Activated naive CD8-positive, alpha-beta T cell treated with anti-CD3 and anti-CD28 coated beads, Interleukin-2, amount 50 U/mL, for 24 hours (primary cell): ENCODE measurements at regions not wholly inside any gene's neighbourhood (a gene's known extent, or its start where the extent isn't known, plus 50 kb on each side); places are given as distances from the start of the nearest gene placed in this dataset.

Experiments
- ATAC-seq: fragments of 150-1000 bp; cut with Tn5 transposase; one replicate; pipeline ENCODE4 v1.10.0; 2021
- DNase-seq: peaks from one replicate; pipeline ENCODE4 v3.0.0; 2021
- H3K27ac Mint-ChIP-seq: one replicate; pipeline ENCODE4 v1.8.0; 2021; ENCODE audit warnings: mild to moderate bottlenecking, mixed read lengths
- H3K27me3 Mint-ChIP-seq: one replicate; pipeline ENCODE4 v1.8.0; 2021; ENCODE audit warnings: mixed read lengths
- H3K36me3 Mint-ChIP-seq: one replicate; pipeline ENCODE4 v1.8.0; 2021; ENCODE audit warnings: low read depth, mixed read lengths
- H3K4me1 Mint-ChIP-seq: one replicate; pipeline ENCODE4 v1.8.0; 2021; ENCODE audit warnings: mixed read lengths
- H3K4me3 Mint-ChIP-seq: one replicate; pipeline ENCODE4 v1.8.0; 2021; ENCODE audit warnings: mild to moderate bottlenecking, moderate library complexity, mixed read lengths
- H3K9me3 Mint-ChIP-seq: one replicate; pipeline ENCODE4 v1.8.0; 2021; ENCODE audit warnings: mixed read lengths

DNA sequence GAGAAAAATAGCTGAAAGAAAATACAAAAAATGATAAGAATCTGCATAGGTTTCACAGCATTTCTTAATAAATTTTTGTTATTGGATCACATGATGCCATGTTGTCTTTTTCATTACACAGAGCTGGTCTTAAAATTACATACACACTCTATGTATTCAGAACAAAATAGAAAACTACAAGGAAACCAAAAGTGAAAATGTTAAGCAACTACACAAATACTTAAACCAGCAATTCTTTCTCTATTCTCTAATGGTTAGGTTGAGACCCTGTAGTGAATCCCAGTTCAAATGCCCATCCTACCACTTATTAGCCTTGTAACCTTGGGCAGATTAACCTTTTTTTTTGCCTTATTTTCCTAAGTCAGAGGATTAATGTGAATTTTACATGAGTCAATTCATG, 2311.2 kb downstream of the PCDH7 start:
- Mint-ChIP-seq H3K9me3 (no peaks in the 10 kb centered on the region), H3K4me1 (no peaks in the 10 kb centered on the region), H3K36me3 (no peaks in the 10 kb centered on the region), H3K27me3 (no peaks in the 10 kb centered on the region), H3K4me3 (no peak overlapping the region), H3K27ac (no peak overlapping the region)
- ATAC-seq (no peak), DNase-seq (no peak)

DNA sequence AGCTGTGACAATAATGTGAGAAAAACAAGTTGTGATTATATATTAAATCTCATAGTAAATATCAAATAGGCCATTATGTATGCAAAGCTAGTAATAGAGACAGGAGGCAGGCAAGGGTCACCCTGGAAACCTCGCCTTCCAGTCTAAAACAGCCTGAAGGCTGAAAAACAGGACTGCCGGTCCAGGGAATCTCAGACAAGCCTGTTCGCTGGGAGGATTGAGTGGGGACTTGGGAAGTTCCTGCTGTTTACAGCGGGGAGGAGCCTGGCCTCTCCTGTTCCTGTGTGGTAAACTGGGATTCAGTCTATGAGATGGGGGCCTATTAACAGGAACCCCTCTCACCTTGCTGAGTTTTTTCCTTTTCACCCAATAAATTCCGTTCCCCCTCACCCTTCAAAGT, 2317.3 kb downstream of the PCDH7 start:
- Mint-ChIP-seq H3K4me3 (no peak overlapping the region), H3K4me1 (no peaks in the 10 kb centered on the region), H3K27me3 (no peaks in the 10 kb centered on the region), H3K9me3 (peaks cover 5% of the 10 kb centered on the region), H3K36me3 (no peaks in the 10 kb centered on the region), H3K27ac (no peak overlapping the region)
- DNase-seq, result no peak
- ATAC-seq, result no peak

DNA sequence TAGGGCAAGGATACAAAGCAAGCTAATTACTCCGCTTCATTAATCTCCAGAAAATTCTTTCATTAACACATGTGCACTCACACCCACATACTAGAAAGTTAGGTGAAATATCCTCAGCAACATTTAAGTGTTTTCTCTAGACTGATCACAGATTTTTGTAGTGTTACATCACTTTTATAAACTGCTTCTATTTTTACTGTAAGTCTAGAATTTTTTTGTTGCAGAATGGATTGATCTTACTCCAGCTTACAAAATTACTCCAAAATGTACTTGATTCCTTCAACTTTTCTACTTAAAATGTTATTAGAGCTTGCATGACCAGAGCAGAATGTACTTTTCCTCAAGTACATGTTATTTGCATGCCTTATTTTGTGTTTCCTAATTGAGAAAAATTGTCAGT, 2325.2 kb downstream of the PCDH7 start:
- no peak for ATAC-seq
- DNase-seq, result no peak
- H3K36me3 Mint-ChIP-seq, result no peaks in the 10 kb centered on the region
- H3K27ac Mint-ChIP-seq, result no peak overlapping the region
- H3K9me3 Mint-ChIP-seq, result peaks cover 11% of the 10 kb centered on the region
- no peaks in the 10 kb centered on the region for H3K4me1 Mint-ChIP-seq
- H3K27me3 Mint-ChIP-seq, result no peaks in the 10 kb centered on the region
- H3K4me3 Mint-ChIP-seq, result no peak overlapping the region

DNA sequence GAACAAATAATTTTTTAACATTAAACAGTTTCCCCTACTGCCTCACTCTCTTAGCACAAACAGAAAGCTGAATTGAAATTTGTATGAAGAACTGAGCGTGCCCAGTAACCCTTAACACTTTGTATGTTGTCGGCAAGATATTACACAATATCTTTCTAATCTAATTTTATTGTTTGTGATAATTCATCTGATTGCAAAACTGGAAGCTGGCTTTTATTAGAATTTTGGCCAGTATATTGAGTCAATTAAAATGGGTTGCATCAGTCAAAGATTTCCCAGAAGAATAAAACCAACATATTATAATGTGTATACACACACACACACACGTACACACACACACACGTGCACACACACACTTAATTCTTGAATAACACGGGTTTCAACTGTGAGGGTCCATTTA, 2332.1 kb downstream of the PCDH7 start:
- no peaks in the 10 kb centered on the region for H3K27me3 Mint-ChIP-seq
- no peak overlapping the region for H3K27ac Mint-ChIP-seq
- no peak overlapping the region for H3K4me3 Mint-ChIP-seq
- H3K4me1 Mint-ChIP-seq, result no peaks in the 10 kb centered on the region
- H3K36me3 Mint-ChIP-seq, result no peaks in the 10 kb centered on the region
- peaks cover 9% of the 10 kb centered on the region for H3K9me3 Mint-ChIP-seq
- ATAC-seq, result no peak
- no peak for DNase-seq

DNA sequence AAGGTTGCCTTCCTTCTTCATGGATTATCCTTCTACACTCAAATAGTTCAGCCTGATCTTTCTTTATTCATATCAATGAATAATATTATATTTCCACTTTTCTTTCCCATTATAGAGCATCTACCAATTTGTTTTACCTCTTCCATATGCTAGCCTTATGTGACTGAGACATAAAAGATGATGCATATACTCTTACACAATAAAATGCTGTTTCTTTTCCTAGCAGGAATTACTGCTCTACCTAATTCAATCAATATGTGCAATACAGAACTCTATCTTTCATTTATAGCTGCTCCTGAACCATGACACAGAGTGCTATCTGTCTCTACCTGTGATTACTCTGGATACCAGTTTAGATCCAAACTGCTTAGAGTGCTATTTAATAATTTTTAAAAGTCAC, 2334.0 kb downstream of the PCDH7 start:
- no peak for ATAC-seq
- Mint-ChIP-seq H3K4me1 (no peaks in the 10 kb centered on the region), H3K9me3 (peaks cover 8% of the 10 kb centered on the region), H3K4me3 (no peak overlapping the region), H3K27me3 (no peaks in the 10 kb centered on the region), H3K27ac (no peak overlapping the region), H3K36me3 (no peaks in the 10 kb centered on the region)
- DNase-seq, result no peak

DNA sequence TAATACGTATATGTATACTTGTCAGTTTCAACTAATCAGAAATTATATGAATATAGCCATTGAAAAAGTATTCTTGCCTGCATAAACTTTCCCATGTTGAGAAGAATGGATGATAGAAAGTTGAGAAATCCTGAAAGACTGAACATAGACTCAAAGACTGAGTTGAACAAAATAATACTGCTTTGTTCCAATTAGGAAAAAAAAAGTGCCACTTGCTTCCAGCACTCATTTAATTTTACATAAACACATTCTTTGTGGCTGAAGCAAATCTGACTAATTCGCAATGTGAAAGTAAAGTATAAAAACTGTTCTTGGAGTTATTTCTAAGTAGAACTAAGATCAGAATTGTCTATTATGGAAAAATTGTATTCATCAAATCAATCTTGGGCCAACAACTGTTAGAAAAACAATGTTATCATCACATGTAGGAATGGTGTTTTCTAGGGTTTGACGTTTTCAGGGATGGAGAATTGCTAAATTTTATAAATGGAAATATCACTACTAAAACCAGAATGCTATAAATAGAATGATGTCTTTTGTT, 2334.6 kb downstream of the PCDH7 start:
- ATAC-seq (no peak), DNase-seq (no peak)
- Mint-ChIP-seq H3K27me3 (no peaks in the 10 kb centered on the region), H3K27ac (no peak overlapping the region), H3K9me3 (peaks cover 8% of the 10 kb centered on the region), H3K36me3 (no peaks in the 10 kb centered on the region), H3K4me1 (no peaks in the 10 kb centered on the region), H3K4me3 (no peak overlapping the region)

DNA sequence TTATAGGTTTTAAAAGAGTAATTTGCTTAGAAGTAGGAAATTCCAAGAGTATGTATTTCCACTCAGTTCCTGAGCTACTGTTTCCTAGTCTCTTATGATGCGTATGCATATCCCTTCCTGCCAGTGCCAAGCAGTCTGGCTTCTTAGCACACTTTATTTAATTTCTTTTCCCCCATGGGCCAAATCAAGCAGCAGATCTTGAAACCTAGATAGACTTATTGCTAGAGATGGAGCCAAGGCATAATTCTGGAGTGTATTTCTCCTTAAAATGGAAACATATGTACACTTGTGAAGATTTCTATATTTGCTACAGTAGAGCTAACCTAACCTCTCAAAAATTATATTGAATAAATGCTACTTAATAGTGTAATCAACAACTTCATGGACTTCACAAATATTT, 2337.6 kb downstream of the PCDH7 start:
- H3K36me3 Mint-ChIP-seq, result no peaks in the 10 kb centered on the region
- H3K9me3 Mint-ChIP-seq, result peaks cover 8% of the 10 kb centered on the region
- ATAC-seq, result no peak
- H3K27ac Mint-ChIP-seq, result no peak overlapping the region
- no peak overlapping the region for H3K4me3 Mint-ChIP-seq
- no peaks in the 10 kb centered on the region for H3K27me3 Mint-ChIP-seq
- H3K4me1 Mint-ChIP-seq, result no peaks in the 10 kb centered on the region
- no peak for DNase-seq

DNA sequence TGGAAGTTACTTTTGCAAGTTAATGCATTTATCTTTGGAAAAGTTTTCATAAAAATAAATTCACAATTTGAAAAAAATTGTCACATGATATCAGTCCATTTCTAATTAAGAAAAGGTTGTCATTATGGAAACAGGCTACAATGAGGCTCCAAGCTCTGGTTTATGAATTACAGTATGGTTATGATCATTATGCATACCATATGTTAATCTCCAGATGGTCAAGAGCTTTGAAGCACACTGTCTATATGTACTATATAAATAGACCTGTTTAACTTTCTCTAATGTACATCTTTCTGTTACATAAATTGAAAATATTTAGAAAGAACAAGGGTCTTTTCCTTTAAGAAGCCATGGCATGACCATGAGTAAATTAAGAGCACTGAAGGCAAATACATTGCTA, 2338.8 kb downstream of the PCDH7 start:
- no peak overlapping the region for H3K4me3 Mint-ChIP-seq
- no peaks in the 10 kb centered on the region for H3K4me1 Mint-ChIP-seq
- DNase-seq (no peak), ATAC-seq (no peak)
- no peaks in the 10 kb centered on the region for H3K36me3 Mint-ChIP-seq
- H3K27me3 Mint-ChIP-seq, result no peaks in the 10 kb centered on the region
- peaks cover 8% of the 10 kb centered on the region for H3K9me3 Mint-ChIP-seq
- no peak overlapping the region for H3K27ac Mint-ChIP-seq

DNA sequence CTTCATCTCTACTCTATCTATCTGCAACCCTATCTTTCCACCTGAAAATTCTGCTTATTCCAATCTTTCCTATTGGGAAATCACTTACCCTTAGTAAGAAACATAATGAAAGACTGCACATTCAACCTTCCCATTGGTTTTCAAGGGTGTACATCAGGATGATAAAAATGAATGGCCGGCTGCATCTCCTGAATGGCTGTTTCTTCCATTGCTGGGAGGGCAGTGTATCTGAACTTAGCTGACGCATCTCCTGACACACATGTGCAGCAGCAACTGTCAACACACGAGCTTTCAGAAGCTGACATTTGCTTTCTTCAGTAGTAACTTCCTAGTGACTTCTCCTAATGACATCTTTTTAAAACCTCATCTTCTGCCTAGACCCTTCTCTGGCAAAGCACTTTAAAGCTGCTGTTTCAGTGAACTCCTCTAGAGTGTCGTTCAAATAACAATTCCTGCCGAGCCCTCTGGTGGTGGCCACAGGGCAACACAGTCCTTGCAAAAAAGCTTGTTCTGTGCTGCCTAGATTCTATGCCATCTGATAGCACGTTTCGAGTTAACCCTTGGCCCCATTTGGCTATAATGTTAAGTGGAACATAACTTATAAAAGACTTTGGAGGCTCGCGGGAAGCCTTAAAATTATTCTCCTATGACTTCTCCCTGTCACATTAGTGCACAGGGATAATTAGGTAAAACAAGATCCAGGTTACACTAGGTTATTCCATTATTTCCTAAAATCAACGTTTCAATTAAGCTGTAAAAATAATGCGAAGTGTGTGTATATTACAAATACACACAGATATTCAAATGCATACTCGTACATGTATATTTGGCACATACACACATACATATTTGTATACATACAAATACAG, 2340.7 kb downstream of the PCDH7 start:
- Mint-ChIP-seq H3K36me3 (no peaks in the 10 kb centered on the region), H3K27ac (no peak overlapping the region), H3K4me1 (no peaks in the 10 kb centered on the region), H3K9me3 (peaks cover 8% of the 10 kb centered on the region), H3K27me3 (no peaks in the 10 kb centered on the region), H3K4me3 (no peak overlapping the region)
- DNase-seq (no peak), ATAC-seq (no peak)

DNA sequence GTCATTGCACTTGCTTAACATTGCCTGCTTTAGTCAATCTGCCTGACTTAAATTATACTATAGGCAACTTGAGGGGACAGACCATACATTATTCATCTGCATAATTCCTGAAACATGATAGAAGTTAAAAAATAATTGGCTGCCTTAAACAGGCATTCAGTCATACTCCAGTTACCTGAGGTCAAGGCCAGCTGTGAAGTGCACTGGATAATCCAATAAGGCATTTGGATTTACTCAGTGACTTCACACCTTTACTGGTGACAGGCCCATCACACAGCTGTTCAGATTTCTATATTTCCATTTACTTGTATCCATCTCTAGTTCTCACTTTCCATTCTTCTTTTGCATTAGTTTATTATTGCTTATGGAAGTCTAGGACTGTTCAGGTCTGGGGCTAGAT, 2341.6 kb downstream of the PCDH7 start:
- no peak overlapping the region for H3K27ac Mint-ChIP-seq
- ATAC-seq (no peak), DNase-seq (no peak)
- no peaks in the 10 kb centered on the region for H3K27me3 Mint-ChIP-seq
- H3K4me3 Mint-ChIP-seq, result no peak overlapping the region
- peaks cover 8% of the 10 kb centered on the region for H3K9me3 Mint-ChIP-seq
- no peaks in the 10 kb centered on the region for H3K36me3 Mint-ChIP-seq
- H3K4me1 Mint-ChIP-seq, result no peaks in the 10 kb centered on the region

DNA sequence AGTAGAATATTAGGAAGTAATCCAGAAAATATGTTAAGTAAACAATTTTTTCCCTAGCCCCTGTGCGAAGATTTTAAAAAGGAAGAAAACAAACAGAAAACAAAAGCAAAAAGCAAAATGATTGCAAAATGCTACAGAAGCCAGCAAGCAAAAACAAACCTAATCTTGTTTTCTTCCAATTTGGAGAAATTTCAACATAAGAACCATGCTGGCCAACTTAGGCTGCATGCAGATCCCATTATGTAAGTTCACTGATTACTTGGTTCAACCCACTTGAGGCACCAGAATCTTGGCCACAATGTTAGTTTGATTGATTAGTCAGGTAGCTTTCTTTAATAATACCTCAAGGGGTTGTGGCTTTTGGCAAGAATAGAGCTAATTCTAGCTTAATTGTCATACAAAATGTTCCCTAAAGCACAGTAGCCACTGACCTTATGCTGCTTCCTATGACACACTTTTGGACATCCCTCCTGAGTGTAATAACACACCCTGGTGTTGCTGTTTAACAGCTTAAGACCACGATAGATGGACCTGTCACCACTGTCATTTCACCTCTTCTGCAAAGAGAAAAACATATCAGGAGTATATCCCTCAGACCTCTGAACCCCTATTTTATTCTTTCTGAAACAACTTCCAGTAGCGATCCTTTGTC, 2342.1 kb downstream of the PCDH7 start:
- Mint-ChIP-seq H3K4me3 (no peak overlapping the region), H3K36me3 (no peaks in the 10 kb centered on the region), H3K27ac (no peak overlapping the region), H3K4me1 (no peaks in the 10 kb centered on the region), H3K9me3 (peaks cover 8% of the 10 kb centered on the region), H3K27me3 (no peaks in the 10 kb centered on the region)
- no peak for DNase-seq
- no peak for ATAC-seq

DNA sequence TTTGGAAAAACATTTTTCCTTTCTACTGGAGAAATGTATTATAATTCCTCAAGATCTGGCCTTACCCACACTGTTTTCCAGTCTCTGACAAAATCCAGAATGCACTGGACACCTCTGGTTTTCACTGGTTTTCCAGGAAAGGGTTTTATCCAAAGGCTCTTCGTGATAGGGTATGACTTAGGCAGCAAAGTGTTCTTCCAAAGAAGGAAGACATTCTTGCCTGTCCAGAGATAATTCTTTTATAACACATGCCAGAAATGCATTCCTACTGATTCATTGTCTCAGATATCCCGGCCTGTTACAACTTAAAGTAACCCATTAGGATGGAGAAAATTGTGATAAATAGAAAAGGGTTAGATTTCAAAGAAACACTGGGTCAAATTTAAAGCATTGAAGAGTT, 2343.1 kb downstream of the PCDH7 start:
- Mint-ChIP-seq H3K27ac (no peak overlapping the region), H3K36me3 (no peaks in the 10 kb centered on the region), H3K4me1 (no peaks in the 10 kb centered on the region), H3K9me3 (peaks cover 6% of the 10 kb centered on the region), H3K27me3 (no peaks in the 10 kb centered on the region), H3K4me3 (no peak overlapping the region)
- no peak for DNase-seq
- no peak for ATAC-seq

DNA sequence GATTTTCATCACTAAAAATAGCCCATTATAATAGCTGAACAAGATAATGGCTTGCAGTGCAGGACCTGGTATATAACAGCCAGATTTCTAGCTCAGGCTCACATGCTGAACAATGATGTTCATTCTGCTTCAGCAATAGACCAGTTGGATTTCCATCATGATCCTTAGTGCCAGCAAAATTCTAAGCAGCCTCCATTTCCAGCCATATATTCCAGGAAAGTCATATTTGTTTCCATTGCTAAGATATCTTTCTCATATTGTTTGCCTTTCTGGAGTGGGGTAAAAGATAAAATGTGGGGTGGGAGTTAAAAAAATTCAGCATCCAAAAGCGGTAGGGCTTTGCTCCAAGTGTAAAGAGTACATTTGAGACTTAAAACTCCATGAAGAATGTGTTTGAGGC, 2344.1 kb downstream of the PCDH7 start:
- Mint-ChIP-seq H3K9me3 (peaks cover 3% of the 10 kb centered on the region), H3K27ac (no peak overlapping the region), H3K4me1 (no peaks in the 10 kb centered on the region), H3K36me3 (no peaks in the 10 kb centered on the region), H3K27me3 (no peaks in the 10 kb centered on the region), H3K4me3 (no peak overlapping the region)
- no peak for ATAC-seq
- no peak for DNase-seq

DNA sequence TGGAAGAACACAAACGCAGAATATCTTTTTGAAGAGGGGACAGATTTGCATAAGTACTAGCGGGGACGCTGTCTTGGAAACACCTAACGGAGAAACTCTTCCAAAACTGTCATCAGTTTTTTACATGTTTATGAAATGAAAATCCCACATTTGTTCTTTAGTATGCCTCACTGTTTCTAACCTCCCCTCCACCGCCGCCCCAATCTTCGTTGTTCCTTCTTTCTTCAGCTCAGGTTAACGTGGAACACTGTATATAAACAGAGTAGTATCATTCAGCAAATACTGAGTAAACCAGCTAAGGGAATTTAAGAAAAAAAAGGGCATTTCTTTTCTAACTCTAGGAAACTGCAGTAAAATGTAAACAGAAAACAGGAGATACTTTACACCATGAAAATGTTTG, 2345.6 kb downstream of the PCDH7 start:
- Mint-ChIP-seq H3K4me1 (no peaks in the 10 kb centered on the region), H3K27ac (no peak overlapping the region), H3K9me3 (peaks cover 3% of the 10 kb centered on the region), H3K36me3 (no peaks in the 10 kb centered on the region), H3K27me3 (no peaks in the 10 kb centered on the region), H3K4me3 (no peak overlapping the region)
- no peak for DNase-seq
- ATAC-seq, result no peak

DNA sequence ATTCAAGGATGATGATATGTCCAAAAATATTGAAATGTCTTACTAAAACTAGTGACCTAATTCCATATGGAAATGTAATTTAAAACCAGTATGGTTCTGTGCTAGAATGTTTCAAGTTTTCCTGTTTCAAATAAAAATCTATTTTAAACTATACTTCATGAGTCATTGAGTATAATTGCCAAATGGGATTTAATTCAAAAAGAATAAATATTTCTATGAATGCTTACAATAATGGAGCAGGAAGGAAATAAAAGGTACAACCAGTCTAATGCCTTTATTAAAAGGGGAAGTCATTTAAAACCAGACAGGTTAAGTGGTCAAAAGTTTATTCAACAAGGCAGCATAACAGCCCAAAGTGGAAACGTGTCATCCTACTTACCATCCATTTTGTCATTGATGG, 2347.1 kb downstream of the PCDH7 start:
- ATAC-seq, result no peak
- no peak overlapping the region for H3K27ac Mint-ChIP-seq
- no peak overlapping the region for H3K4me3 Mint-ChIP-seq
- H3K4me1 Mint-ChIP-seq, result no peaks in the 10 kb centered on the region
- no peak for DNase-seq
- H3K36me3 Mint-ChIP-seq, result no peaks in the 10 kb centered on the region
- H3K9me3 Mint-ChIP-seq, result peaks cover 3% of the 10 kb centered on the region
- H3K27me3 Mint-ChIP-seq, result no peaks in the 10 kb centered on the region
